ENCODE measurements at regions not wholly inside any gene's neighbourhood (a gene's known extent, or its start where the extent isn't known, plus 50 kb on each side); places are given as distances from the start of the nearest gene placed in this dataset.

GRCh38 chr3:193795062-193795690 is 202.2 kb downstream of the OPA1 start (continued):
- no peak for TF ChIP-seq ETS1 (IDR thresholded peaks at IDR 0.05)
- no peak for TF ChIP-seq REST (IDR thresholded peaks at IDR 0.05; ENCODE audit: unreplicated experiment)
- no peak for TF ChIP-seq EZH2phosphoT487 (IDR thresholded peaks at IDR 0.05; ENCODE audit: unreplicated experiment)
- no peak for TF ChIP-seq ZNF331 (CRISPR knock-in tag; IDR thresholded peaks at IDR 0.05; ENCODE audit: low read depth)
- no peak for TF ChIP-seq CREB1 (CRISPR knock-in tag; IDR thresholded peaks at IDR 0.05; ENCODE audit: low read depth)
- no peak for TF ChIP-seq NANOG (IDR thresholded peaks at IDR 0.05; ENCODE audit: borderline replicate concordance)
- TF ChIP-seq EZH2 (IDR thresholded peaks at IDR 0.05; ENCODE audit: low read depth, unreplicated experiment) = no peak

DNA sequence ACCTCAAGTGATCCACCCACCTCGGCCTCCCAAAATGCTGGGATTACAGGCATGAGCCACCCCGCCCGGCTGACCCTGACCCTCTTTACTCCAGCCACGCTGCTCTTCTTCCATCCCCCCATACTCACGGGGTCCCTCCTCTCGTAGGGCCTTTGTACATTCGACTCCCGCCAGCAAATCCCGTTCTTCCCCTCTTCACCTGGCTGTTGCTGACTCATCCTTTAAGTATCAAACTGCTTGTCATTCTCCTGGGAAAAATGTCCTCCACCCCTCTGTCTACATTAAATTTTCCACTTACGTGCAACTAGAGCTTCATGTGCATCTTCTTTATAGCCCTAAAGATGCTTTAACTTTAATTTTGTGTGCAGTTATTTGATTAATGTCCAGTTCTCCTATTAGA is 203.1 kb downstream of the OPA1 start:
- Histone ChIP-seq H3K27me3 (ENCODE audit: insufficient read depth) (no peaks in the 10 kb centered on the region), H4K20me1 (replicated peaks; ENCODE audit: insufficient read depth) (no peaks in the 10 kb centered on the region), H3K4me3 (no peak overlapping the region), H3K4me1 (ENCODE audit: insufficient read depth) (peaks cover 15% of the 10 kb centered on the region), H3K9me2 (ENCODE audit: insufficient read depth) (0 out of 2 replicates have a peak, but pooled peaks cover 3% of the 10 kb centered on the region), H3K36me3 (ENCODE audit: insufficient read depth) (no peaks in the 10 kb centered on the region), H3K79me2 (replicated peaks; ENCODE audit: insufficient read depth) (no peaks in the 10 kb centered on the region), H3F3A (replicated peaks; ENCODE audit: low read depth) (no peaks in the 10 kb centered on the region), H2AFZ (no peak overlapping the region), H3K27ac (ENCODE audit: low read depth) (no peak overlapping the region), H3K4me2 (no peak overlapping the region)
- ATAC-seq = no peak
- Mint-ChIP-seq H3K4me1 (peaks cover 39% of the 10 kb centered on the region), H3K4me3 (no peak overlapping the region), H3K9me3 (peaks cover 4% of the 10 kb centered on the region; the same call in 2 of the 3 replicates), H3K36me3 (ENCODE audit: low read depth) (peaks cover 3% of the 10 kb centered on the region; the same call in 2 of the 3 replicates), H3K27ac (no peak overlapping the region), H3K27me3 (ENCODE audit: insufficient read depth, low read depth, poor library complexity) (peaks cover 14% of the 10 kb centered on the region)
- no peak for DNase-seq (ENCODE audit: low spot score)
- TF ChIP-seq ZNF462 (CRISPR knock-in tag; IDR thresholded peaks at IDR 0.05) (no peak), CREB1 (CRISPR knock-in tag; IDR thresholded peaks at IDR 0.05; ENCODE audit: low read depth) (no peak), CTCF (conservative IDR thresholded peaks at IDR 0.05; ENCODE audit: low read depth in 2 of 2) (no peak), NANOG (IDR thresholded peaks at IDR 0.05; ENCODE audit: borderline replicate concordance) (no peak), ZNF331 (CRISPR knock-in tag; IDR thresholded peaks at IDR 0.05; ENCODE audit: low read depth) (no peak), JUNB (IDR thresholded peaks at IDR 0.05; ENCODE audit: unreplicated experiment) (no peak), EZH2 (IDR thresholded peaks at IDR 0.05; ENCODE audit: low read depth, unreplicated experiment) (no peak), POLR2AphosphoS5 (IDR thresholded peaks at IDR 0.05; ENCODE audit: low read depth) (no peak), ZNF114 (CRISPR knock-in tag; IDR thresholded peaks at IDR 0.05) (no peak)
